HAP-1 (cell line): ENCODE measurements at regions not wholly inside any gene's neighbourhood (a gene's known extent, or its start where the extent isn't known, plus 50 kb on each side); places are given as distances from the start of the nearest gene placed in this dataset.

Experiments
- DNase-seq, 2 experiments: peaks; one replicate each; pipeline ENCODE4 v3.0.0-alpha.2; 2016 to 2020; ENCODE audit warnings: low spot score in 2 of 2
- H3K27me3 ChIP-seq: fragments of 250-450 bp; sonication (Bioruptor Pico); 2 replicates; pipeline ENCODE4 v1.5.1; 2020; ENCODE audit warnings: low read depth, mild to moderate bottlenecking, moderate library complexity
- H3K36me3 ChIP-seq: fragments of 250-450 bp; sonication (Bioruptor Pico); replicated peaks from 2 replicates; pipeline ENCODE4 v1.5.1; 2020; ENCODE audit warnings: mild to moderate bottlenecking
- H3K4me1 ChIP-seq: fragments of 250-450 bp; sonication (Bioruptor Pico); 2 replicates; pipeline ENCODE4 v1.5.1; 2020; ENCODE audit warnings: mild to moderate bottlenecking
- H3K4me3 ChIP-seq: fragments of 250-450 bp; sonication (Bioruptor Pico); 2 replicates; pipeline ENCODE4 v1.5.1; 2020; ENCODE audit warnings: mild to moderate bottlenecking, moderate library complexity
- H3K9me3 ChIP-seq: fragments of 250-450 bp; sonication (Bioruptor Pico); 2 replicates; pipeline ENCODE4 v1.5.1; 2020; ENCODE audit warnings: mild to moderate bottlenecking, moderate library complexity
- in situ Hi-C: fragments of 300-500 bp; cut with MboI; formaldehyde crosslinking; loops from 3 replicates; pipeline ENCODE4 v1.14.3; 2020; ENCODE audit warnings: low sequenced_read_pairs, inconsistent platforms, mixed read lengths

DNA sequence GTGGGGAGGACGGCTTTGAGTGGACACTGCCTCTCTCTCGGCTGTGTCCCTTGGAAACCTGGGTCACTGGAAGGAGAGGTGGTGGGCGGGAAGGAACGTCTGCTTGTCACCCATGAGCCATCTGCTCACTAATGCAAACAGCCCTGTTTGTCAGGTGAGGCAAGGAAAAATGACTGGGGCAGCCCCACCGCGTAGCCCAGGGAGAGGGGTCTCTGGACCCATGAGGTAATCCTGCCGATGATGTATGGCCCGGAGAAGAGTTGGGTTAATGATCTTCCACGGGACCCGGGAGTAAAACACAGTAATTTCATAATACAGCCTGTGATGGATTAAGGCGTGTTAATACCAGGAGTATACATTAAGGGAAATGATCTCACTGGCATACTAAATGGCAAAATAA lies 197.0 kb downstream of the CYLD start:
- no peaks in the 10 kb centered on the region for H3K4me1 ChIP-seq
- no peaks in the 10 kb centered on the region for H3K9me3 ChIP-seq
- no peak overlapping the region for H3K4me3 ChIP-seq
- in situ Hi-C loops, result no loop called here
- H3K36me3 ChIP-seq, result no peaks in the 10 kb centered on the region
- no peaks in the 10 kb centered on the region for H3K27me3 ChIP-seq
- DNase-seq, result no peak

DNA sequence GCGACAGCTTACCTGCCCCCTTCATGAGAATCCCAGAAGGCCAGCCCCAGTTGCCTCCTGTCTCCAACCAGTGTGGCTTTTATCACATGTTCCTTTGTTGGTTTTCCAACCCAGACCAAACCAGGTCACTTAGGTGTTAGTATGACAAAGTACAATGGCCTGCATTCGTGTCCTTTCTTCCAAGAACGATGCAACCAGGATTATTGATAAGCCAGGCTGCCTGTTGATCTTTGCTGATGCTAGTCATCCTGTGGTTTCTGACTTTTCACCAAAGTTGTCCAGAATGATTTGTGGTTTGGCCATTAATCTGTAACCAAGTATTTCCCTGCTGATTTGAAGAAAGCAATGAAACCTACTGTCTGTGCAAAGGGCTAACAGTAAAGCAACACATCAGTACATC lies 191.4 kb downstream of the CYLD start:
- DNase-seq, result no peak
- Histone ChIP-seq H3K9me3 (no peaks in the 10 kb centered on the region), H3K36me3 (no peaks in the 10 kb centered on the region), H3K4me1 (no peaks in the 10 kb centered on the region), H3K4me3 (no peak overlapping the region), H3K27me3 (no peaks in the 10 kb centered on the region)
- in situ Hi-C loops, result no loop called here

DNA sequence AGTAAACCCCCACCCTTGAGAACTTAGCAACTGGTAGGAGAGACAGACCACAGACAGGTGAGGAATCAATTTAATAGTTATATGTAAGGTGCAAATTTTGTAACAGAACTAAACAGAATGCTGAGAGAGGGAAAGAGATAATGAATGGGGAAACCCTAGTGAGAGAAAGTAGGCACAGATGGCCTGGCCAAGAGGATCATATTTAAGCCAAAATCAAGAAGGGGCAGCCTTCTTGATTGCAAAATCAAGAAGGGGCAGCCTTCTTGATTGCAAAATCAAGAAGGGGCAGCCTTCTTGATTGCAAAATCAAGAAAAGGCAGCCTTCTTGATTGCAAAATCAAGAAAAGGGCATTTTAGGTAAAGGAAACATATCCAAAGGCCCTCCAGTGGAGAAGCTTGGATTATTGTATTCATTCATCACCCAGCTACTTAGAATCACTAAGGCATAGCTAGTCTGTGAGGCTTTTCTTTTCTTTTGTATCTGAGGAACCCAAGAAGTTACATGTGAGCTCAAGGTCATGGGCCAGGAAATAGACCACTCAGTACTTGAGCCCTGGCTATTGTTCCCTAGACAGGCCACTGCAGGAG lies 190.6 kb downstream of the CYLD start:
- H3K9me3 ChIP-seq, result no peaks in the 10 kb centered on the region
- H3K4me1 ChIP-seq, result no peaks in the 10 kb centered on the region
- DNase-seq, result no peak
- in situ Hi-C loops, result no loop called here
- no peak overlapping the region for H3K4me3 ChIP-seq
- H3K27me3 ChIP-seq, result no peaks in the 10 kb centered on the region
- no peaks in the 10 kb centered on the region for H3K36me3 ChIP-seq

DNA sequence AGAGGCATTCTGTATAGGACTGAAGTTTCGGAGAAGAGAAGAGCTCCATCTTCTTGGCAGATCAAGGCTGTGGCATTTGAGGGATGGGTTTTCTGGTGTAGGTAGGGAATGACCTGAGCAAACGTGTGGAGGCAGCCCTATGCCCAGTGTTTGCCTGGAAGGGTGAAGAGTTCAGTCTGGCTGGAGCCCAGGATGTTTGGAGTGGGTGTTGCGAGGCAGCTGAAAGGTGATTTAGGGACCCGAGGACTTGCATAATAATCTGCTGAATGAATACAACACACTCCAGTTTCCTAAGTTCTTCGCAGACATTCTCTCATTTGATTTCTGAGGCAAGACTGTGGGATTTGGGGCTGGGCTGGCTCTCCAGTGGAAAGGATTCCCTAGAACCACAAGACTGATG lies 186.2 kb downstream of the CYLD start:
- no peak overlapping the region for H3K4me3 ChIP-seq
- DNase-seq, result no peak
- in situ Hi-C loops, result no loop called here

DNA sequence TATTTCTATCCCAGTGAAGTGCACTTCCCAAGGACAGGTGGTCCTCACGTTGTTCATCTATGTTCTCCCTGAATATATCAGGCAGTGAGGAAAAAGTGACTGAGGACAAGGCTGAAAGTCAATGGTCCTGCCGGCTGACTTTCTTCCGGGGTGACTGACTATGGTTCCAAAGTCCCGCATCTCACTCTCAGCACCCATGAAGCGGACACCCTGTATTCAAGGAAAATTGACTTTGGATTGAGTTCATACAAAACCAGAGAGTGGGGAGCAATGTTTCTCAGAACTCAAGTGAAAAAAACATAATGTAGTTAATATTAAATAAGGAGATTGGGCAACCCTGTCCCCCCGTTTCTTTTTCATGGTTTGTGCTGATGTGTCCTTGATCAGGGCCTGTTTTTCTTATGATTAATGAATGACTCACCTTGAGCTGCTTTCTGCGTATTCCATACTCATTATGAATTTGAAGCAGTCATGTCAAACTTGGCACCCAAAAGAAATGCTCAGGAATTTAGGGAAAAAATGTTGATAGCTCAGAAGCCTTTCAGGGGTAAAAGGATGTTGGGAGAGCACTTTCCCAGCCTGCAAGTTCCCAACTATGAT lies 184.0 kb downstream of the CYLD start:
- no peaks in the 10 kb centered on the region for H3K36me3 ChIP-seq
- no peaks in the 10 kb centered on the region for H3K27me3 ChIP-seq
- H3K9me3 ChIP-seq, result no peaks in the 10 kb centered on the region
- H3K4me3 ChIP-seq, result no peak overlapping the region
- in situ Hi-C loops, result no loop called here
- no peaks in the 10 kb centered on the region for H3K4me1 ChIP-seq
- no peak for DNase-seq

More for the DNA sequence above, 186.2 kb downstream of the CYLD start:
- Histone ChIP-seq H3K27me3 (no peaks in the 10 kb centered on the region), H3K36me3 (no peaks in the 10 kb centered on the region), H3K9me3 (no peaks in the 10 kb centered on the region), H3K4me1 (no peaks in the 10 kb centered on the region)

DNA sequence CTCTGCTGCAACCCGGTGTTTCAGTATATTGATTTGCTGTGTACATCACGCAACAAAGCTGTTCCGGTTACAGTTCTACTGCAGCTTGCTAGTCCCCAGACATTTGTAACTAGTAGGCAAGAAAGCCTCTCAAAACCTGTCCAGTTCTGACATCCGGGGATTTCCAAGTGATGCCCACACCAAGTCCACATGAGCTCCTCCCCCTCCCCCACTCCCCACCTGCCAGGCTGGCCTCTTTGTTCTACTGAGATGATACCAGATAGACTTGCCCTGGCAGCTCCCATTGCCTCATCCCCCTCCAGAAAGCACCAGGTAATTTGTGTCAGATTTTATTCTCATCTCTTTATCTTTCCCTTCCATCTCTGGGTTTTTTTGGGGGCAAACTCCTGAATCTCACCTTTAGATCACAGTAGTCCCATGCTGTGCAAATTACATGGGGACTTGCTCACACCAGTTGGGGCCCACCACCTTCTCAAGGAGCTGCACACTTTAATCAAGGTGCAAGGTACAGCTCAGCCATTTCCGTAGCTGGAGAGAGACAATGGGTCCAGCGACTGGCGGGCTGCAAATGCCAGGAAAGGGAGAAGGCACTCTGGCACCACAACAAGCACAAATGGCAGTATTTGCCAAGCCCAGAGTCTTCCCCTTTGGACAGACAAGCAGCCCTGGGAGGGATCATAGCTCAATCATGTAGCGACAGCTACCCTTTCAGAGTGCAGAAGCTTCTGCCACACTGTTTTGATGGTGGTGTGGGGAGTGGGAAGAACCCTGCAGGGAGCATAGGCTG lies 183.1 kb downstream of the CYLD start:
- H3K27me3 ChIP-seq, result no peaks in the 10 kb centered on the region
- no peaks in the 10 kb centered on the region for H3K9me3 ChIP-seq
- no peak for DNase-seq
- H3K4me3 ChIP-seq, result no peak overlapping the region
- H3K4me1 ChIP-seq, result no peaks in the 10 kb centered on the region
- in situ Hi-C loops, result no loop called here
- no peaks in the 10 kb centered on the region for H3K36me3 ChIP-seq

DNA sequence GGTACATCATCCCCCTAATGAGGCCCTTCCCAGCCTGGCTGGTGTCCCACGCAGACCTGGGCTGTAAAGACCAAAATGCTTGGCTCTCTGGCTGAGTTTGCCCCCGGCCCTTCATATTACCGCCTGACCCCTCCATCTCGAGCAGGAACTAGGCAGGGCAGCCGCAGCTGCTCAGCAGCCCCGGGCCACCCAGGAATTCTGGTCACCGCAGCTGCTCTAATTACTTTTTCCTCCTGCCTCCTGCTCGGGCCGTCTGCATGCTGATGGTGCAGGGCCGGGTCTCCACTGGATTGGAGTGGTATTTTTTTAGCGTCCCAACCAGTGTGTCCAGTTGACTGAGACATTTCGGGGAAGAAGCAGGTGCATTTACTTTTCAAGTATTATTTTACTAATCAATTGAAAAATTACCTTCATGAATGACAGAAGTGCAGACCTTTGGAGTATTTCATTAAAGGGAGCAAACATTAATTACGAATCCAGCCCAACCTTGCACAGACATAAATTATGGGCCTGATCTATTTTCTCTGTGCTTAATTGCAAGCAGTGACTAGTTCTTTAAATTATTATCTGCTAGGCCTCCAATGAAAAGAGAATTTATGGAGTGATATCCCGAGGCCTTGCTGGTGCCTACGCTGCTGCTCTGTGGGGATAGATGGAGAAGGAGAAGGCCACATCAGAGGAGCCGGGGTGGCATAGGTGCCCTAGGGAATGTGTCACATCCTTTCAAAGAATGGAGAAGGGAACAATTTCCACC lies 176.2 kb downstream of the CYLD start:
- peaks cover 7% of the 10 kb centered on the region; the same call in 1 of the 2 replicates for H3K27me3 ChIP-seq
- no peaks in the 10 kb centered on the region for H3K9me3 ChIP-seq
- H3K36me3 ChIP-seq, result no peaks in the 10 kb centered on the region
- in situ Hi-C loops, result no loop called here
- DNase-seq, result no peak
- H3K4me3 ChIP-seq, result no peak overlapping the region
- no peaks in the 10 kb centered on the region for H3K4me1 ChIP-seq

DNA sequence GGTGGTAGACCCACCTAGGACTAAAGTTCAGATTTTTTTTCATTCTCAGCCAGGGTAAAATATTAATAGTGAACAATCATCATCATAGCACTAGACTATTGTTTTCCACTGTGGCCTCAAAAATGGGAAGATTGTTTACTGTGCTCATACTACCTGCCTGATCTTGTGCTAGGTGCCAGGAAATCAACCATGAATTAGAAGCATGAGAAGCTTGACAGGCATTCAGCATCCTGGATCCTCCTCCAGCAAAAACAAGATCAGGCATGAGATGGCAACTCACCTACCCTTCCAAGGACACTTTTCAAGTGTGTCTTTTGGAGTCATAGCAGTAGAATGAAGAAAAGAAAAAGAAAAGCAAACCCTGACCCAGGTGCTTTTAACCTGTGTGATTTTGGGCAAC lies 174.2 kb downstream of the CYLD start:
- DNase-seq, result no peak
- in situ Hi-C loops, result no loop called here
- H3K27me3 ChIP-seq, result peaks cover 19% of the 10 kb centered on the region
- no peaks in the 10 kb centered on the region for H3K36me3 ChIP-seq
- no peak overlapping the region for H3K4me3 ChIP-seq
- H3K9me3 ChIP-seq, result no peaks in the 10 kb centered on the region
- no peaks in the 10 kb centered on the region for H3K4me1 ChIP-seq

DNA sequence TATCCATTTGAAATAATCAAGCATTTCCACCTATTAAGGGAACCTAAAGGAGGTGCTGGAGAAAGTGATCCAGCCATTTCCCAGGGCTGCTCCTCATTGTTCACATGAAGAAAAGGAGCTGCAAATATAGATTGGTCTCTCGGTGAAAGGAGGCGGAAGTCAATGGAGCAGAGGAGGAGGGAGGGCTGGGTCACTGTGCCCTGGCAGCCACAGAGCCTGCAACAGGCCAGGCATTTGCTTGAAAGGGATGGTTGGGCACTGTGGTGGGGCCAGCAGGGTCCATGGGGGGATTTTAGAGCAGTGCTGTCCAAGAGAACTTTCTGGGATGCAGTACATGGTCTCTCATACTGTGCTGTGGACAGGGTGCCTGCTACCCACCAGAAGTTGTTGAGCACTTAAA lies 173.2 kb downstream of the CYLD start:
- no peak for DNase-seq
- no peaks in the 10 kb centered on the region for H3K9me3 ChIP-seq
- peaks cover 28% of the 10 kb centered on the region for H3K27me3 ChIP-seq
- in situ Hi-C loops, result no loop called here
- H3K4me3 ChIP-seq, result no peak overlapping the region
- H3K4me1 ChIP-seq, result no peaks in the 10 kb centered on the region
- H3K36me3 ChIP-seq, result no peaks in the 10 kb centered on the region

DNA sequence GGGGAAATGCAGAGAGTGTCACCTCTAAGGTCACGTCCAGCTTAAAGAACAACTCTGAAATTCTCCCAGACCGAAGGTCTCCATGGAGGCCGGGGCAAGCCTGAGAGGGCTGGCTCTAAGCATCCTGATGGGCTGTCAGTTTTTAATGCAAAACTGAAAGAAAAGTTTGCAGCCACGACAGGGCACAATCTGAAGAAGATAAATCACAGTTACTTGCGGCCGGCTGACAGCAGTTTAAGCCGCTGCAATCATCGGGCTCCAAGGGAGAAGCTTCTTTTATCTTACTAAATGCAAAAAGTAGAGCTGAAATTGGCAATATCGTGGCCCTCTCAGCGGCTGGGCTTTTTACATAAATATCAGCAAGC lies 168.8 kb downstream of the CYLD start:
- Histone ChIP-seq H3K27me3 (peaks cover 21% of the 10 kb centered on the region), H3K9me3 (no peaks in the 10 kb centered on the region), H3K4me1 (no peaks in the 10 kb centered on the region), H3K4me3 (no peak overlapping the region), H3K36me3 (no peaks in the 10 kb centered on the region)
- DNase-seq, result no peak
- in situ Hi-C loops, result no loop called here

DNA sequence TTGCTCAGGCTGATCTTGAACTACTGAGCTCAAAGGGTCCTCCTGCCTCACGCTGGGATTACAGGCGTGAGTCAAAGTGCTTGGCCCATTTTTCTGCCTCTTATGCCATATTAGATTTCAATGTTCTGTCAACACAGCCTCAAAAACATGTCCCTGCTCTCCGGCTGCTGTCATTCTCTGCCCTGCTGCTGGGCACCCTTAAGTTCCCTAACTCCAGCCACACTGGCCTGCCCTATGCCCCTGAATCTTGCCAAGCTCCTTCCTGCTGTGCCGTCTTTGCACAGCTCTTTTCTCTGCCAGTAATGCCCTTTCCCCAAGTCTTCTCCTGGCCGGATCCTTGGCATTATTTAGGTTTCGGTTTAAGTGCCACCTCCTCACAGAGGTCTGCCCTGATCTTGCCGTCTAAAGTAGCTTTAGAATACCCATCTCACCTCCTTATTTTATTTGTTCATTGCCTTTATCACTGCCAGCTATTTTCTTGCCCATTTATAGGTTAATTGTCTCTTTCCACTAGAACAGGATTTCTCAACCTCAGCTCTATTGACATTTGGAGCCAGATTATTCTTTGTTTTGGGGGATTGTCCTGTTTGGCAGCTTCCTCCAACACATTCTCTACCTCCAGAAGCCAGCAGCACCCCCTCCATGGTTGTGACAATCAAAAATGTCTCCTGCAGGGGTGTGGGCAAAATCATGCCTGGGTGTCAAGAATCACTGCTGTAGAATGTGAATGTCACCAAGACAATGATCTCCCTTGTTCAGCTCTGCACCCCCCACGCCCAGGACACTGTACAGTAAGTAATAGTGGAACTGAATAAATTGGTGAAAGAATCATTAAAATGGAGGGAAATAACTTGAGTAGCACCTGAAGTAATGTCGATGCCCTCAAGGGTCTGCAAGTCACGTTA lies 168.2 kb downstream of the CYLD start:
- H3K36me3 ChIP-seq, result no peaks in the 10 kb centered on the region
- H3K9me3 ChIP-seq, result no peaks in the 10 kb centered on the region
- H3K4me3 ChIP-seq, result no peak overlapping the region
- no peak for DNase-seq
- peaks cover 21% of the 10 kb centered on the region for H3K27me3 ChIP-seq
- H3K4me1 ChIP-seq, result no peaks in the 10 kb centered on the region
- in situ Hi-C loops, result no loop called here

DNA sequence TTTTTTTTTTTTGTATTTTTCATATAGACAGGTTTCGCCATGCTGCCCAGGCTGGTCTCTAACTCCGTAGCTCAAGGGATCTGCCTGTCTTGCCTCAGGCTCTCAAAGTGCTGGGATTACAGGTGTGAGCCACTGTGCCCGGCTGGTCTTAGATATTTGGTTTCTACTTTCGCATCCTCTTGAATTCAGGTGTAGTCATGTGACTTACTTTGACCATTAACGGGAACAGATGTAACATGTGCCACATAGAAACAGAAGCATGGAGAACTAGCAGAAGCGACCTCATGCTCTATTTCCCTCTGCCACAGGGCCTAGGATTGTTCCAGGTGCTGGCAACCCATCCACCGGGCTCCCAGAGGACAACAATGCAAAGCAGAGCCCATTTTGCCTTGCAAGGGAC lies 166.6 kb downstream of the CYLD start:
- H3K27me3 ChIP-seq, result peaks cover 21% of the 10 kb centered on the region
- DNase-seq, result no peak
- in situ Hi-C loops, result no loop called here
- no peaks in the 10 kb centered on the region for H3K9me3 ChIP-seq
- H3K4me1 ChIP-seq, result no peaks in the 10 kb centered on the region
- H3K36me3 ChIP-seq, result no peaks in the 10 kb centered on the region
- no peak overlapping the region for H3K4me3 ChIP-seq

DNA sequence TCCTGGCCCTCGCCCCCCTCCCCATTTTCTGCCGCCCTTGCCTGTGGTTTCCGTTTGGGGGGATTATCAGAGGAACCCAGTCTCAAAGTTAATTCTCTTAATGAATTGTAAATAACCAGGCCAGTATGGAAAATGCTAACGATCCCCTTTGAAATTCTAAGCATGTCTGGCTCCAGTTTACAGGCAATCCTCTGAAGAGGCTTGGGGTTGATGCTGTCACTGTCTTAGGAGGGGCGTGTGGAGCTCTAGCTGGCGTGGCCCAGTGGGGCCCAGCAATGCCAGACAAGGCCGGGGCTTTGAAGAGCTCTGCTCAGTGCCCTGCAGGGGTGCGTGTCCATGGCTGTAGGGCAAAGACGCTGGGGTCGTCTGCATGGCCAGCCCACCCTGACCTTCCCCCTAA lies 164.6 kb downstream of the CYLD start:
- Histone ChIP-seq H3K27me3 (peaks cover 13% of the 10 kb centered on the region), H3K9me3 (no peaks in the 10 kb centered on the region), H3K36me3 (no peaks in the 10 kb centered on the region), H3K4me3 (no peak overlapping the region), H3K4me1 (no peaks in the 10 kb centered on the region)
- in situ Hi-C loops, result no loop called here
- DNase-seq, result no peak
